NT2/D1 (cell line): ENCODE measurements at regions not wholly inside any gene's neighbourhood (a gene's known extent, or its start where the extent isn't known, plus 50 kb on each side); places are given as distances from the start of the nearest gene placed in this dataset.

Experiments
- DNase-seq: peaks from one replicate; pipeline ENCODE4 v3.0.0-alpha.2; 2011; ENCODE audit warnings: low read depth, low spot score
- H3K27me3 ChIP-seq: 2 replicates; pipeline ENCODE4 v1.6.0; 2011; ENCODE audit warnings: mild to moderate bottlenecking; ENCODE audit not compliant: insufficient read length, insufficient read depth
- H3K36me3 ChIP-seq: 2 replicates; pipeline ENCODE4 v1.6.1; 2011; ENCODE audit warnings: mild to moderate bottlenecking, low read length, mixed read lengths; ENCODE audit not compliant: insufficient read depth, insufficient read length
- H3K4me1 ChIP-seq: 2 replicates; pipeline ENCODE4 v1.5.1; 2011; ENCODE audit not compliant: insufficient read depth, insufficient read length
- H3K4me3 ChIP-seq: 2 replicates; pipeline ENCODE4 v1.5.1; 2011; ENCODE audit warnings: low read depth; ENCODE audit not compliant: insufficient read length
- H3K9ac ChIP-seq: 2 replicates; pipeline ENCODE4 v1.6.0; 2011; ENCODE audit warnings: low read depth; ENCODE audit not compliant: insufficient read length
- H3K9me3 ChIP-seq: 2 replicates; pipeline ENCODE4 v1.5.1; 2011; ENCODE audit warnings: mild to moderate bottlenecking, low read length; ENCODE audit not compliant: insufficient read depth
- SUZ12 ChIP-seq: IDR thresholded peaks from 2 replicates; pipeline ENCODE4 v1.6.1; 2011; ENCODE audit not compliant: insufficient read length, insufficient read depth; ENCODE audit errors: extremely low read depth
- YY1 ChIP-seq: IDR thresholded peaks from 2 replicates; pipeline ENCODE4 v1.6.1; 2011; ENCODE audit not compliant: insufficient read length, insufficient read depth
- ZNF274 ChIP-seq: IDR thresholded peaks from 2 replicates; pipeline ENCODE4 v1.6.1; 2011; ENCODE audit warnings: mild to moderate bottlenecking, low read depth, low read length

GRCh38 chr4:188534917-188535316 lies 395.7 kb downstream of the TRIML1 start:
- Histone ChIP-seq H3K4me1 (no peaks in the 10 kb centered on the region), H3K9me3 (no peaks in the 10 kb centered on the region), H3K36me3 (no peaks in the 10 kb centered on the region), H3K9ac (no peak overlapping the region), H3K4me3 (no peak overlapping the region), H3K27me3 (no peaks in the 10 kb centered on the region)
- no peak for TF ChIP-seq YY1
- TF ChIP-seq SUZ12 = no peak
- TF ChIP-seq ZNF274 = no peak
- DNase-seq = no peak

GRCh38 chr4:188536826-188537225 lies 397.6 kb downstream of the TRIML1 start:
- no peak for DNase-seq
- no peak overlapping the region for H3K4me3 ChIP-seq
- no peaks in the 10 kb centered on the region for H3K27me3 ChIP-seq
- no peak overlapping the region for H3K9ac ChIP-seq
- H3K4me1 ChIP-seq = no peaks in the 10 kb centered on the region
- no peaks in the 10 kb centered on the region for H3K9me3 ChIP-seq
- H3K36me3 ChIP-seq = no peaks in the 10 kb centered on the region
- TF ChIP-seq ZNF274 (no peak), YY1 (no peak), SUZ12 (no peak)

GRCh38 chr4:188550296-188550695 lies 411.1 kb downstream of the TRIML1 start:
- Histone ChIP-seq H3K36me3 (no peaks in the 10 kb centered on the region), H3K9ac (no peak overlapping the region), H3K4me1 (no peaks in the 10 kb centered on the region), H3K27me3 (no peaks in the 10 kb centered on the region), H3K9me3 (no peaks in the 10 kb centered on the region), H3K4me3 (no peak overlapping the region)
- TF ChIP-seq YY1 (no peak), ZNF274 (no peak), SUZ12 (no peak)
- DNase-seq = no peak

- H3K27me3 ChIP-seq = no peaks in the 10 kb centered on the region
- H3K36me3 ChIP-seq = no peaks in the 10 kb centered on the region
- no peaks in the 10 kb centered on the region for H3K9me3 ChIP-seq
- H3K4me3 ChIP-seq = no peak overlapping the region
- TF ChIP-seq SUZ12 = no peak
- TF ChIP-seq ZNF274 = no peak
- no peak for TF ChIP-seq YY1
- no peak overlapping the region for H3K9ac ChIP-seq
- no peak for DNase-seq
- H3K4me1 ChIP-seq = no peaks in the 10 kb centered on the region
Observed at GRCh38 chr4:188551156-188551555, 411.9 kb downstream of the TRIML1 start.

GRCh38 chr4:188552741-188553275 lies 413.6 kb downstream of the TRIML1 start:
- Histone ChIP-seq H3K4me3 (no peak overlapping the region), H3K9ac (no peak overlapping the region), H3K4me1 (no peaks in the 10 kb centered on the region), H3K27me3 (no peaks in the 10 kb centered on the region), H3K9me3 (no peaks in the 10 kb centered on the region), H3K36me3 (no peaks in the 10 kb centered on the region)
- DNase-seq = no peak
- TF ChIP-seq YY1 = no peak
- no peak for TF ChIP-seq ZNF274
- no peak for TF ChIP-seq SUZ12

- H3K27me3 ChIP-seq = no peaks in the 10 kb centered on the region
- TF ChIP-seq ZNF274 (no peak), YY1 (no peak), SUZ12 (no peak)
- no peaks in the 10 kb centered on the region for H3K9me3 ChIP-seq
- no peak overlapping the region for H3K9ac ChIP-seq
- no peaks in the 10 kb centered on the region for H3K4me1 ChIP-seq
- no peak overlapping the region for H3K4me3 ChIP-seq
- no peak for DNase-seq
- H3K36me3 ChIP-seq = no peaks in the 10 kb centered on the region
Observed at GRCh38 chr4:188554413-188554812, 415.2 kb downstream of the TRIML1 start.

- no peaks in the 10 kb centered on the region for H3K4me1 ChIP-seq
- no peak for DNase-seq
- TF ChIP-seq YY1 = no peak
- no peak for TF ChIP-seq SUZ12
- no peak for TF ChIP-seq ZNF274
- no peak overlapping the region for H3K9ac ChIP-seq
- H3K27me3 ChIP-seq = no peaks in the 10 kb centered on the region
- no peak overlapping the region for H3K4me3 ChIP-seq
- H3K36me3 ChIP-seq = no peaks in the 10 kb centered on the region
- H3K9me3 ChIP-seq = no peaks in the 10 kb centered on the region
Observed at GRCh38 chr4:188573104-188573503, 433.9 kb downstream of the TRIML1 start.
